HG02870 (cell line): ENCODE measurements at regions not wholly inside any gene's neighbourhood (a gene's known extent, or its start where the extent isn't known, plus 50 kb on each side); places are given as distances from the start of the nearest gene placed in this dataset.

Experiments used
- ATAC-seq: cut with Tn5 transposase; IDR thresholded peaks from one replicate; pipeline ENCODE4 v1.9.1; 2021; ENCODE audit warnings: mild to moderate bottlenecking, moderate library complexity; ENCODE audit not compliant: unreplicated experiment

GRCh38 chr14:98229656-98230366 is 1042.2 kb downstream of the BCL11B start:
- ATAC-seq, result no peak

DNA sequence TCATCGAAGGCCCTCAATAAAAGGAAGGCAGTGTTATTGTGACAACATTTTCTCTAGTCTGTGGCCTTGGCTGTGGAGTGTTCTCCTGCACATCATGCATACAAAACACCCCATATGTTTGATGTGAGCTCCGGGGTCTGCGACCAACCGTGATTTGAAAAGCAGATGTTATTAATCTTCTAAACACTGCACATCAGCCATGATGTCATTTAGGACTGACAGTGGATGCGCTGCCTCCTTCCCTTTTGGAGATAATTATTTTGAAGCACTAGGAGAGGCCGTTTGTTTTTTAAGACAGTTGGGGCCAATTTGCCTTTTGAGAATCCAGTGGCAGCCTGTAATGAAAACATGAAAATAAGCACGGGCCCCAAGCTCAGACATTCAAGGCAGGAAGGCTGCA is 1041.6 kb downstream of the BCL11B start:
- no peak for ATAC-seq

DNA sequence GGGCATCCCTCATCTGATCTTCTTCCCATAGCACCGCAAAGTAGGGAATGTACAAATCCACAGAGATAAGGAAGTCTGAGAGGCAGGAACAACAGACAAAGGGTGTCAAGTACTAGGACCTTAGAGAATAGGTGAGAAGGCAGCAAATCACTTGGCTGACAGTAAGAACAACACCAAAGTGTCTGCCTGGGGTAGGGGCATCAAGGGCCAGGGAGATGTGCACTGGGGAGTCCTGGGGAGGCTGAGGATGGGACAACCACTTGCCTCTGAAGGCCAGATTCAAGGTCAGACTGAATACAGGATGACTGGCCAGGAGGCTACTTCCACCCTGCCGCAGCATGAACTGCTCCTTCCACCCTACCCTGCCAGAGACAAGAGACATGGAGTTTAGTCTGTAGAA is 1040.8 kb downstream of the BCL11B start:
- ATAC-seq, result no peak

DNA sequence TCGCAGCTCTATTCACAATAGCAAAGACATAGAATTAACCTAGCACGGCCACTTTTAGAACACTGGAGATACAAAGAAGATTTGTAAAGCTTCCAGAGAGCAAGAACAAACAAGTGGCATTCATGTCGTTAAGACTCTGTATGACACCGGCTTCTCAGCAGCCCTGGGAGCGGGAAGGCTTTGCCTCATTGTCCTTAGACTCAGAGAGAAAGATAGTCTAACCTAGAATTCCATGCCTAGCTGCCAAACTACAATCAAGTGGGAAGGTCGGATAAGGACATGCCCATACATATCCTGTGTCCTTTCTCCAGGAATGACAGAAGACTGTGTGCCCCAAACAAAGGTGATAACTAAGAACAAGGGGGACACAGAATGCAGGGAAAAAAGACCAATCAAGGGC is 1038.3 kb downstream of the BCL11B start:
- ATAC-seq, result no peak

DNA sequence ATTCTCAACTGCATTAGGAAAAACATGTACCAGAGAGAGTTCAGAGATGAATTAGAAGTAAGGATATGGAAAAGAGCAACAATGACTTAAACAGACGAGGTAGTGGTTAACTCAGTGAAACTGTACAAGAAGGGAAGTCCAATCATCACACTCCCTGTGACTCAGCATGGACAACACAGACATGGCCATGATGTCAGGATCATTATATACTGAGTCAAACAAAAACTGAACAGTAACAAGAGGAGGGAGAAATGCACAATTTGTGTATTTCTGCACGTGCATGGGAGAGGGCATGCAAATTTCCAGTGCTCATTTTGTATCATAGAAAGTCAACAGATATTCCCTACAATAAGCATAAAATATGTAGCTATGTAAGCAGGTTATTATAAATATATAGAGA is 1037.8 kb downstream of the BCL11B start:
- ATAC-seq, result no peak

- ATAC-seq, result no peak
Measured at GRCh38 chr14:98236314-98236713, 1035.7 kb downstream of the BCL11B start.

GRCh38 chr14:98237939-98238338 is 1034.1 kb downstream of the BCL11B start:
- no peak for ATAC-seq

- ATAC-seq, result no peak
Measured at GRCh38 chr14:98240376-98240775, 1031.6 kb downstream of the BCL11B start.

GRCh38 chr14:98242903-98243302 is 1029.1 kb downstream of the BCL11B start:
- ATAC-seq, result no peak

GRCh38 chr14:98243332-98243731 is 1028.7 kb downstream of the BCL11B start:
- no peak for ATAC-seq

GRCh38 chr14:98244162-98244948 is 1027.6 kb downstream of the BCL11B start:
- no peak for ATAC-seq

DNA sequence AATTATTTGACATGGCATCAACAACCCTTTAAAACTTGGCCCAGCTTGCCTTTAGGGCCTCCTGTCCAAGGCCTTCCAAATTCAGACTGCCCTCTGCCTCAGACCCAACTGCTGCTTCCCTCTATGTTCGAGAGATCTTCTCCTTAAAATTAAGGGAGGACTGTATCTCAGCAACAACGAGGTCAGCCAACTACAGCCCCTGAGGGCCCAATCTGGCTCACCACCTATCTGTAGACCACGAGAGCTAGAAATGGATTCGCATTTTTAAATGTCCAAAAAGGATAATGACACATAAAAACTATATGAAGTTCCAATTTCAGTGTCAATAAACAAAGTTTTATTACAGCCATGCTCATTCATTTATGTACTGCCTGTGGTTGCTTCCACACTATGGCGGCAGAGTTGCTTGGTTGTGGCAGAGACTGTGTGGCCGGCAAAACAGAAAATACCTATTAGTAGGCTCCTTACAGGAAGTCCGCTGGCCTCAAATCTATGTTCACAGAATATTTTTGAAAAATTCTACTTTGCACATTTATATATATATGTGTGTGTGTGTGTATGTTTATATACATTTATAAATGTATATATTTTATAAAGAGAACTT is 1026.9 kb downstream of the BCL11B start:
- ATAC-seq, result no peak

DNA sequence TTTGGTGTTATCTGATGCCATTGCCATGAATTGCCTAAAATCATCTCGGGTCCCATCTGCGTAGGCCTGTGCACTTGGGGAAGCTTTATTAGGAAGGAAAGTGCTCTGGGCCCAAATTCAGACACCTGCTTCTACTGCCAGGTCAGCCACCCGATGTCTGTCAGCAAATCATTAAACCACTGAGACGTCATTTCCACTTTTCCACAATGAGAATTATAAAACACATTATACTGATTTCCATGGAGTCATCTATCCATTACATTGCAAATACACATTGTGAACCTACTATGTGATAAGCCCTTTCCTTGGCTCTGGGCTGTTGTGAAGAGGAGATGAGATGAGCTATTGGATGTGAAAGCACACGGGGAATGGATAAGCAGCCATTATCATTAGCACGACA is 1022.9 kb downstream of the BCL11B start:
- no peak for ATAC-seq

DNA sequence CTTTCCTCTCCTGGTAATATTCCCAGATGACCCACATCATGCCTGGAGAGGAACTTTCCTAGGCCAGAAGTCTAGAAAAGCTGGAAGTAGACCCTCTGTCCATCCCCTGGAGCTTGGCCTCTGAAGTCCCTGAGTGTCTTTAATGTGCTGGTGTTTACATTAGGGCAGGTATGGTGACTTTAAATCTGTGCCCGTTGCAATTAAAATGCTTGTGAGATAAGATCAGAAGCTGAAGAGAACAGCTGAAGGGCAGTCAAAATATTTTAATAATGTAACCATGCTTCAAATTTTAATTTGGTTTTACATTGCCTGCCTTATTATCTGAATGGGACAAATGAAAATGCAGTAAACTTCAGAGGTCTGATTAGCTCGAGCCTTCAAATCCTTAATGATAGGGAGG is 1022.5 kb downstream of the BCL11B start:
- ATAC-seq, result no peak

DNA sequence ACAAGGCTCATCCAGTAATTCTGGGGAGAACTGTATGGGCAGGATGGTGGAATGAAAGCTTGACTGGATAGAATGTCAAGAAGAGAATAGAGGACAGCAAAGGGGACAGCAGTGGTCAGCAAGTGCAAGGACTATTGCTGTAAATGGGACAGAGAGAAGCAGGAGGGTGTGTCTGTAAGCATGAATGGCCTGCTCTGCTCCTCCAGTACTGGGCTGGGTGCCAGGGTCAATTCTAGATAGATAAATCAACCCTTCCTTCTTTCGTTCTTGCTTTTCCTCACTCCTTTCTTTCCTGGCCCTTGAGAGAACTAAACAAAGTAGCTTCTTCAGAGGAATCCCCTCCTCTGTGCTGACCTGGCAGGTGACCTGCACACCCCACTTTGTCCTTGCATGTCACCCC is 1019.2 kb downstream of the BCL11B start:
- ATAC-seq, result no peak

DNA sequence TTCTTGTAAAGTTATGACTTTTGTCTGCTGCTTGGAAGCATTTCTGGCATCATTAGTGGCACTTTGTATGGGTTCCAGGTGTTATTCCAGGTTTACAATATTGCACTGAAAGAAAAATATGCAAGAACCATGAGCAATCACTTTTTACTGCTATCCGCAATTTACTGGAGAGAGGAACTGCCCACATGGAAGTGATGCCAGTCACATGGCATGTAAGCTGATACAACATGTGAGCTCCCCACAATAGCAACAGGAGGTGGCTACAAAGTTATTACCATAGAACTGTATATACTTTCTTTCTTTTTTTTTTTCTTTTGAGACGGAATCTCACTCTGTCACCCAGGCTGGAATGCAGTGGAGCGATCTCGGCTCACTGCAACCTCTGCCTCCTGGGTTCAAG is 1012.1 kb downstream of the BCL11B start:
- no peak for ATAC-seq

DNA sequence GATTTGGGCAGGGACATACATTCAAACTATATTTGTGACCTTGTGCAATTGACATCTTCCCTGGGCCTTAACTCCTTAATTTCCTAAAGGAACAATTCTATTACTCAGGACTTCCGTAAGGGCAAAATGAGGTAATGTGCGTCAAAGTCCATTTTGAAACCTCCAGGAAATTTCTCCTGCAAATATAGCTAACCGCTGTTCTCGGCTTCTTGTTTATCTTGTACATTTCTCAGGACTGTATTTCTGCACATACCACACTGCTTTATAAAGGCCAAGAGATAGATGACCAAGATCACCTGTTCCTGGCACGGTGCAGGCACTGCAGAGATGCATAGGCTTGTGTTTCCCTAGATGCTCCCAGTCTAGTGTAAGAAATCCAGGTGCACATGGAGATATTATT is 1009.4 kb downstream of the BCL11B start:
- ATAC-seq, result no peak

DNA sequence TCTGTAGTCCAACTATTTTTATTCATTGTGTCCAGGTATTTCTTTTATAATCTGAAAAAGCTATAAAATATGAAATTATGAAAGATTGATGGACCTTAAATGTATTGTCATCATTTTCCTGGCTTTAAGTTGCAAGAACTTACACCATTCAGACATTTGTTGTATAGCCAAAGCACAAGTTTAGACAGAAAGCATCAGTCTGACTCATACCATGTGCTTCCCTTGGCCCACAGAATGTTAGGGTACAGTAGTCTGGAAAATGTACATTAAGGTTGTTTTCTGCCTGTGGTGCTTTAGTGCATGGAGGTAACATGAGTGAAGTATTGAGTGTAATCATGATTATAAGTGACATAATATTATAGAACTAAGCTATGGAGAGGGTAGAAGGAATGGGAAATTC is 1002.5 kb downstream of the BCL11B start:
- ATAC-seq, result no peak

GRCh38 chr14:98270201-98270600 is 1001.8 kb downstream of the BCL11B start:
- no peak for ATAC-seq

DNA sequence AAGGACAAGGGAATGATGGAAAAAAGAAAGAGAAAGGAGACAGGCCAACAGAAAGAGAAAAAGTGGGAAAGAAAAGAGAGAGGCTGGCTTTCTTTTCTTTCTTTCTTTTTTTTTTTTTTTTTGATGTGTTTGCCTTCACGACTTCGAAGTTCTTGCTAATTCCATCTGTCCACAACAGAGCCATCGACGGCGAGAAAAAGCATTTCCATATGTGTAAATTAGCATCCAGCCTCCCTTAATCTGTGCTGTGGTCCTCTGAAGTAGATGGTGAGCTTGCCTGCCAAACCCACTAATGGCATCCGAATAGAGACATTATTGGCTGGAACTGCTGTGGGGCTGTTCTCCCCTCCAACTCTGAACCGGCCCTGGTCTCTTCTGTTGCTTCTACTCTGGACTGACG is 997.4 kb downstream of the BCL11B start:
- ATAC-seq, result no peak

DNA sequence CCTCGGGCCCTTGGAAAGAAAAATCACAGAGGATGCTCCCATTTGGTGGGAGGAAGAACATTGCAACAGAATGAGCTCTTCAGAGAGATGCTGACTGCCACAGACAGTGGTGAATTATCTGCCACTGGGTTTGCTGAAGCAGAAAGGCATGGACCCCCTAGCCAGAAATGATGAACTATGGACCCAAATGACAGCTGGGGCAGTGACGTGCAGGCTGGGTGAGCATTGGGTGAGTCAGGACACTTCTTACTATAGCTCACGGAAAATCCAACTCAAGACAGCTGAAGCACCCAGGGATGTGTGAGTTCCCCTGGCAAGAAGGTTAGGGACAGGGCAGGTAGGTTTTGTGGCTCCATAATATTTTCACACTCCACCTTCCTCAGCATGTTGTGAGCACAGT is 993.2 kb downstream of the BCL11B start:
- ATAC-seq, result no peak

- no peak for ATAC-seq
Measured at GRCh38 chr14:98280436-98280835, 991.6 kb downstream of the BCL11B start.
